WTC11 (cell line): ENCODE measurements at regions not wholly inside any gene's neighbourhood (a gene's known extent, or its start where the extent isn't known, plus 50 kb on each side); places are given as distances from the start of the nearest gene placed in this dataset.

Experiments
- ATAC-seq: fragments of 200-7000 bp; cut with Tn5 transposase; 2 replicates; pipeline ENCODE4 v1.10.0; 2021; ENCODE audit warnings: mild to moderate bottlenecking, moderate library complexity
- CTCF ChIA-PET: fragments of 300-600 bp; sonication (Branson Sonifier 250); formaldehyde crosslinking; loops from one replicate; lab custom pipeline; 2021; ENCODE audit warnings: antibody characterized with exemption; lab: Charles Lee
- POLR2A ChIA-PET: fragments of 350-600 bp; sonication (Branson Sonifier 250); formaldehyde crosslinking; loops from one replicate; lab custom pipeline; 2021; ENCODE audit warnings: antibody characterized with exemption; lab: Charles Lee
- DNase-seq: peaks from one replicate; pipeline ENCODE4 v3.0.0; 2021; ENCODE audit warnings: low spot score
- H3K27ac Mint-ChIP-seq: 2 replicates; pipeline ENCODE4 v1.8.0; 2021; ENCODE audit warnings: mixed read lengths
- H3K27me3 Mint-ChIP-seq: 2 replicates; pipeline ENCODE4 v1.8.0; 2021; ENCODE audit warnings: low read depth, mild to moderate bottlenecking, moderate library complexity, mixed read lengths
- H3K36me3 Mint-ChIP-seq: 2 replicates; pipeline ENCODE4 v1.8.0; 2021; ENCODE audit warnings: mixed read lengths
- H3K4me1 Mint-ChIP-seq: 2 replicates; pipeline ENCODE4 v1.8.0; 2022; ENCODE audit warnings: mixed read lengths
- H3K4me3 Mint-ChIP-seq: 2 replicates; pipeline ENCODE4 v1.8.0; 2021; ENCODE audit warnings: mild to moderate bottlenecking, moderate library complexity, mixed read lengths
- H3K9me3 Mint-ChIP-seq: 2 replicates; pipeline ENCODE4 v1.8.0; 2021; ENCODE audit warnings: mixed read lengths
- FOXK1 ChIP-seq: sonication (generic); formaldehyde crosslinking; IDR thresholded peaks from 2 replicates; pipeline ENCODE4 v1.8.0; 2022; ENCODE audit warnings: mild to moderate bottlenecking, moderate library complexity, missing genetic modification reagents
- FOXP4 ChIP-seq: sonication (generic); formaldehyde crosslinking; IDR thresholded peaks from 2 replicates; pipeline ENCODE4 v1.8.0; 2022; ENCODE audit warnings: mild to moderate bottlenecking, missing genetic modification reagents
- GRHL2 ChIP-seq: fragments of 250-450 bp; sonication (Bioruptor Pico); IDR thresholded peaks from 2 replicates; pipeline ENCODE4 v1.8.0; 2022; ENCODE audit warnings: mild to moderate bottlenecking, moderate library complexity; ENCODE audit not compliant: insufficient replicate concordance, severe bottlenecking
- GTF2I ChIP-seq: fragments of 250-450 bp; sonication (Bioruptor Pico); conservative IDR thresholded peaks from 2 replicates; pipeline ENCODE4 v1.4.0; 2021; ENCODE audit warnings: mild to moderate bottlenecking
- NFE2L1 ChIP-seq: sonication (generic); formaldehyde crosslinking; IDR thresholded peaks from 2 replicates; pipeline ENCODE4 v1.8.1; 2023; ENCODE audit warnings: missing genetic modification reagents
- NR2C2 ChIP-seq: sonication (generic); formaldehyde crosslinking; IDR thresholded peaks from 2 replicates; pipeline ENCODE4 v1.8.0; 2022; ENCODE audit warnings: mild to moderate bottlenecking, missing genetic modification reagents
- PRDM15 ChIP-seq: sonication (generic); formaldehyde crosslinking; IDR thresholded peaks from 2 replicates; pipeline ENCODE4 v1.8.0; 2022; ENCODE audit warnings: missing genetic modification reagents
- PRRX2 ChIP-seq: fragments of 250-450 bp; sonication (Bioruptor Pico); IDR thresholded peaks from 2 replicates; pipeline ENCODE4 v1.8.0; 2021; ENCODE audit warnings: mild to moderate bottlenecking
- RELA ChIP-seq: sonication (generic); formaldehyde crosslinking; IDR thresholded peaks from 2 replicates; pipeline ENCODE4 v1.8.1; 2022; ENCODE audit warnings: missing genetic modification reagents, mild to moderate bottlenecking, borderline replicate concordance
- SMAD4 ChIP-seq: sonication (generic); formaldehyde crosslinking; IDR thresholded peaks from 2 replicates; pipeline ENCODE4 v1.8.0; 2022; ENCODE audit warnings: mild to moderate bottlenecking, missing genetic modification reagents
- SOX15 ChIP-seq: fragments of 250-450 bp; sonication (Bioruptor Pico); IDR thresholded peaks from 2 replicates; pipeline ENCODE4 v1.9.0; 2021; ENCODE audit warnings: mild to moderate bottlenecking
- STAT6 ChIP-seq: sonication (generic); formaldehyde crosslinking; conservative IDR thresholded peaks from 2 replicates; pipeline ENCODE4 v1.8.1; 2023; ENCODE audit warnings: mild to moderate bottlenecking, low read depth, missing genetic modification reagents, moderate library complexity
- TCF7 ChIP-seq: sonication (generic); formaldehyde crosslinking; IDR thresholded peaks from 2 replicates; pipeline ENCODE4 v1.8.0; 2022; ENCODE audit warnings: mild to moderate bottlenecking, low read depth, missing genetic modification reagents, moderate library complexity
- ZNF423 ChIP-seq: fragments of 250-450 bp; sonication (Bioruptor Pico); IDR thresholded peaks from 2 replicates; pipeline ENCODE4 v2.1.2; 2022; ENCODE audit warnings: mild to moderate bottlenecking, moderate library complexity
- TF ChIP-seq, protein P1 (sequence below): sonication (generic); formaldehyde crosslinking; IDR thresholded peaks from 2 replicates; pipeline ENCODE4 v1.8.0; 2023; ENCODE audit warnings: missing genetic modification reagents, mild to moderate bottlenecking, borderline replicate concordance
- TF ChIP-seq, protein P2 (sequence below): fragments of 250-450 bp; sonication (Bioruptor Pico); IDR thresholded peaks from 2 replicates; pipeline ENCODE4 v1.9.0; 2021; ENCODE audit warnings: moderate library complexity, mild to moderate bottlenecking, inconsistent platforms, borderline replicate concordance

DNA sequence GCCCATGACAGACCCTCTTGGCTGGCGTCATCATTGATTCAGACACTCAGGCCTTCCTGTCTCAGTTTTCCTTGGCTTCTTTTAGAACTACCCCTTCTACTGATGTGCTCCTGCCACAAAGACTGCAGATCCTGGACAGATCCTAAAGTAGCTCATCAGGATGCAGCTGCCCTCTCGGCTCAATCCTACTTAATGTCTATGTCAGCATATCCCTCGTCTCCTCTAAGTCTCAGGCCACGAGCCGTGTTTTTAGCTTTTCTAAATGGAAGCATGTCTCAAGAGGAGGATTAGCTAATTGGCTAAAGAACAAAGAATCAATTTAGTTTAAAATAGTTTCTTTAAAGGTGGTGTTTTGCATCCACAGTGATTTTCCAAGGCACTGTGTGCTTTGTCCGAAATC is 447.7 kb downstream of the STIM2 start (continued):
- no peak for TF ChIP-seq PRDM15 (CRISPR knock-in tag)
- TF ChIP-seq, protein P1, sequence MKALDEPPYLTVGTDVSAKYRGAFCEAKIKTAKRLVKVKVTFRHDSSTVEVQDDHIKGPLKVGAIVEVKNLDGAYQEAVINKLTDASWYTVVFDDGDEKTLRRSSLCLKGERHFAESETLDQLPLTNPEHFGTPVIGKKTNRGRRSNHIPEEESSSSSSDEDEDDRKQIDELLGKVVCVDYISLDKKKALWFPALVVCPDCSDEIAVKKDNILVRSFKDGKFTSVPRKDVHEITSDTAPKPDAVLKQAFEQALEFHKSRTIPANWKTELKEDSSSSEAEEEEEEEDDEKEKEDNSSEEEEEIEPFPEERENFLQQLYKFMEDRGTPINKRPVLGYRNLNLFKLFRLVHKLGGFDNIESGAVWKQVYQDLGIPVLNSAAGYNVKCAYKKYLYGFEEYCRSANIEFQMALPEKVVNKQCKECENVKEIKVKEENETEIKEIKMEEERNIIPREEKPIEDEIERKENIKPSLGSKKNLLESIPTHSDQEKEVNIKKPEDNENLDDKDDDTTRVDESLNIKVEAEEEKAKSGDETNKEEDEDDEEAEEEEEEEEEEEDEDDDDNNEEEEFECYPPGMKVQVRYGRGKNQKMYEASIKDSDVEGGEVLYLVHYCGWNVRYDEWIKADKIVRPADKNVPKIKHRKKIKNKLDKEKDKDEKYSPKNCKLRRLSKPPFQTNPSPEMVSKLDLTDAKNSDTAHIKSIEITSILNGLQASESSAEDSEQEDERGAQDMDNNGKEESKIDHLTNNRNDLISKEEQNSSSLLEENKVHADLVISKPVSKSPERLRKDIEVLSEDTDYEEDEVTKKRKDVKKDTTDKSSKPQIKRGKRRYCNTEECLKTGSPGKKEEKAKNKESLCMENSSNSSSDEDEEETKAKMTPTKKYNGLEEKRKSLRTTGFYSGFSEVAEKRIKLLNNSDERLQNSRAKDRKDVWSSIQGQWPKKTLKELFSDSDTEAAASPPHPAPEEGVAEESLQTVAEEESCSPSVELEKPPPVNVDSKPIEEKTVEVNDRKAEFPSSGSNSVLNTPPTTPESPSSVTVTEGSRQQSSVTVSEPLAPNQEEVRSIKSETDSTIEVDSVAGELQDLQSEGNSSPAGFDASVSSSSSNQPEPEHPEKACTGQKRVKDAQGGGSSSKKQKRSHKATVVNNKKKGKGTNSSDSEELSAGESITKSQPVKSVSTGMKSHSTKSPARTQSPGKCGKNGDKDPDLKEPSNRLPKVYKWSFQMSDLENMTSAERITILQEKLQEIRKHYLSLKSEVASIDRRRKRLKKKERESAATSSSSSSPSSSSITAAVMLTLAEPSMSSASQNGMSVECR (CRISPR knock-in tag) = no peak
- TF ChIP-seq FOXP4 (CRISPR knock-in tag) = no peak
- no peak for TF ChIP-seq NR2C2 (CRISPR knock-in tag)

GRCh38 chr4:27315625-27316024 is 455.0 kb downstream of the STIM2 start:
- H3K36me3 Mint-ChIP-seq = no peaks in the 10 kb centered on the region
- H3K9me3 Mint-ChIP-seq = peaks cover 3% of the 10 kb centered on the region; the same call in 1 of the 2 replicates
- ATAC-seq = no peak
- no peak overlapping the region for H3K27ac Mint-ChIP-seq
- POLR2A ChIA-PET = no interaction called here
- no peaks in the 10 kb centered on the region for H3K27me3 Mint-ChIP-seq
- TF ChIP-seq RELA (CRISPR knock-in tag) = no peak
- TF ChIP-seq TCF7 (CRISPR knock-in tag) = no peak
- no peak for TF ChIP-seq GRHL2 (CRISPR knock-in tag)
- TF ChIP-seq ZNF423 (CRISPR knock-in tag) = no peak
- no peak for TF ChIP-seq FOXK1 (CRISPR knock-in tag)
- no peak for TF ChIP-seq NFE2L1 (CRISPR knock-in tag)
- no peak for TF ChIP-seq GTF2I (CRISPR knock-in tag)
- TF ChIP-seq SMAD4 = no peak
- TF ChIP-seq, protein P1 (CRISPR knock-in tag) = no peak
- no peak for TF ChIP-seq PRRX2 (CRISPR knock-in tag)
- TF ChIP-seq SOX15 (CRISPR knock-in tag) = no peak
- TF ChIP-seq STAT6 (CRISPR knock-in tag) = no peak
- TF ChIP-seq, protein P2, sequence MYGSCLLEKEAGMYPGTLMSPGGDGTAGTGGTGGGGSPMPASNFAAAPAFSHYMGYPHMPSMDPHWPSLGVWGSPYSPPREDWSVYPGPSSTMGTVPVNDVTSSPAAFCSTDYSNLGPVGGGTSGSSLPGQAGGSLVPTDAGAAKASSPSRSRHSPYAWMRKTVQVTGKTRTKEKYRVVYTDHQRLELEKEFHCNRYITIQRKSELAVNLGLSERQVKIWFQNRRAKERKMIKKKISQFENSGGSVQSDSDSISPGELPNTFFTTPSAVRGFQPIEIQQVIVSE = no peak
- TF ChIP-seq, all 79 proteins: peak for 0
- Mint-ChIP-seq H3K4me3 (no peak overlapping the region), H3K4me1 (peaks cover 21% of the 10 kb centered on the region)
- CTCF ChIA-PET = no interaction called here
- no peak for DNase-seq
